HepG2 (cell line): ENCODE measurements at regions not wholly inside any gene's neighbourhood (a gene's known extent, or its start where the extent isn't known, plus 50 kb on each side); places are given as distances from the start of the nearest gene placed in this dataset.

Experiments
- ARID5B ChIP-seq: IDR thresholded peaks from 2 replicates; pipeline ENCODE4 v1.4.0; 2020; ENCODE audit warnings: mild to moderate bottlenecking, missing genetic modification reagents
- ATF2 ChIP-seq: sonication (generic); formaldehyde crosslinking; IDR thresholded peaks from 2 replicates; pipeline ENCODE4 v1.4.0; 2020; ENCODE audit warnings: missing genetic modification reagents
- BRF2 ChIP-seq: sonication (generic); formaldehyde crosslinking; IDR thresholded peaks from 2 replicates; pipeline ENCODE4 v1.8.1; 2022; ENCODE audit warnings: mild to moderate bottlenecking, missing genetic modification reagents
- CEBPG ChIP-seq: IDR thresholded peaks from 2 replicates; pipeline ENCODE4 v1.6.1; 2016
- CREM ChIP-seq, 2 experiments: sonication (generic) in 1 of 2; formaldehyde crosslinking in 1 of 2; IDR thresholded peaks; 2 replicates each; pipeline versions ENCODE4 v1.4.0 to v1.6.1; 2016 to 2020; ENCODE audit warnings: antibody characterized with exemption in 1 of 2, mild to moderate bottlenecking in 1 of 2, missing genetic modification reagents in 1 of 2
- DR1 ChIP-seq: sonication (generic); formaldehyde crosslinking; IDR thresholded peaks from 2 replicates; pipeline ENCODE4 v1.8.0; 2021; ENCODE audit warnings: mild to moderate bottlenecking, missing genetic modification reagents, inconsistent platforms
- E2F1 ChIP-seq: sonication (generic); formaldehyde crosslinking; IDR thresholded peaks from 2 replicates; pipeline ENCODE4 v1.5.0; 2020; ENCODE audit warnings: missing genetic modification reagents
- EED ChIP-seq: sonication (generic); formaldehyde crosslinking; IDR thresholded peaks from 2 replicates; pipeline ENCODE4 v1.5.0; 2020; ENCODE audit warnings: mild to moderate bottlenecking, missing genetic modification reagents
- LCORL ChIP-seq, 2 experiments: fragments of 450-650 bp in 1 of 2; sonication (generic) in 1 of 2; formaldehyde crosslinking in 1 of 2; IDR thresholded peaks; 2 replicates each; pipeline versions ENCODE4 v1.5.0 to v1.6.1; 2017 to 2020; ENCODE audit warnings: antibody characterized with exemption in 1 of 2, missing genetic modification reagents in 1 of 2
- MAFF ChIP-seq: IDR thresholded peaks from 2 replicates; pipeline ENCODE4 v1.6.1; 2011; ENCODE audit warnings: low read depth, low read length, improper control_type of control experiment
- MAX ChIP-seq: IDR thresholded peaks from 2 replicates; pipeline ENCODE4 v1.6.1; 2012; ENCODE audit warnings: inconsistent platforms
- MXD3 ChIP-seq: IDR thresholded peaks from 2 replicates; pipeline ENCODE4 v1.6.1; 2016; ENCODE audit warnings: mild to moderate bottlenecking, missing biosample characterization, missing genetic modification reagents
- NCOA1 ChIP-seq: sonication (generic); formaldehyde crosslinking; IDR thresholded peaks from 2 replicates; pipeline ENCODE4 v1.9.0; 2021; ENCODE audit warnings: missing genetic modification reagents
- NFIB ChIP-seq: sonication (generic); formaldehyde crosslinking; IDR thresholded peaks from 2 replicates; pipeline ENCODE4 v1.9.0; 2021; ENCODE audit warnings: missing genetic modification reagents, mild to moderate bottlenecking, borderline replicate concordance
- ZNF331 ChIP-seq: sonication (generic); formaldehyde crosslinking; IDR thresholded peaks from 2 replicates; pipeline ENCODE4 v1.4.0; 2020; ENCODE audit warnings: missing genetic modification reagents
- ZNF770 ChIP-seq: sonication (generic); formaldehyde crosslinking; IDR thresholded peaks from 2 replicates; pipeline ENCODE4 v1.5.0; 2020; ENCODE audit warnings: mild to moderate bottlenecking, missing genetic modification reagents
- ZNF792 ChIP-seq: IDR thresholded peaks from 2 replicates; pipeline ENCODE4 v1.6.1; 2016

- TF ChIP-seq ZNF792 (peak; percentile 51; the same call in 1 of the 2 replicates), EED (CRISPR knock-in tag) (no peak), NCOA1 (CRISPR knock-in tag) (no peak), LCORL (IDR thresholded peaks at IDR 0.05) (no peak), LCORL (CRISPR knock-in tag; IDR thresholded peaks at IDR 0.05) (0 out of 2 replicates have a peak, but pooled peaks have one; percentile 43), ZNF331 (CRISPR knock-in tag) (peak; percentile 44), MXD3 (CRISPR knock-in tag) (no peak), BRF2 (CRISPR knock-in tag) (no peak), MAFF (no peak), DR1 (CRISPR knock-in tag) (no peak), ARID5B (CRISPR knock-in tag) (peak; percentile 80), NFIB (CRISPR knock-in tag) (no peak), E2F1 (CRISPR knock-in tag) (no peak), MAX (no peak), CEBPG (CRISPR knock-in tag) (peak; percentile 83), ATF2 (CRISPR knock-in tag) (no peak), ZNF770 (CRISPR knock-in tag) (0 out of 2 replicates have a peak, but pooled peaks have one; percentile 38), CREM (IDR thresholded peaks at IDR 0.05) (peak; percentile 50; the same call in 1 of the 2 replicates), CREM (CRISPR knock-in tag; IDR thresholded peaks at IDR 0.05) (no peak)
Measured at GRCh38 chr20:53866794-53867740, 203.3 kb downstream of the BCAS1 start (continued).
